ENCODE measurements at regions not wholly inside any gene's neighbourhood (a gene's known extent, or its start where the extent isn't known, plus 50 kb on each side); places are given as distances from the start of the nearest gene placed in this dataset.

GRCh38 chr1:17891205-17892110 lies 136.3 kb downstream of the ACTL8 start:
- no peak for TF ChIP-seq CTCF (conservative IDR thresholded peaks at IDR 0.05; ENCODE audit: low read length)
- H3K4me3 ChIP-seq (ENCODE audit: low read length): no peak overlapping the region
- DNase-seq (ENCODE audit: low read depth): no peak

- no peak overlapping the region for H3K4me3 ChIP-seq (ENCODE audit: low read length)
- TF ChIP-seq CTCF (conservative IDR thresholded peaks at IDR 0.05; ENCODE audit: low read length): no peak
- DNase-seq (ENCODE audit: low read depth): no peak
Observed at GRCh38 chr1:17892225-17892624, 137.1 kb downstream of the ACTL8 start.

- no peak overlapping the region for H3K4me3 ChIP-seq (ENCODE audit: low read length)
- no peak for TF ChIP-seq CTCF (conservative IDR thresholded peaks at IDR 0.05; ENCODE audit: low read length)
Observed at GRCh38 chr1:17892851-17893250, 137.7 kb downstream of the ACTL8 start.

GRCh38 chr1:17893891-17894631 lies 138.9 kb downstream of the ACTL8 start:
- no peak for TF ChIP-seq CTCF (conservative IDR thresholded peaks at IDR 0.05; ENCODE audit: low read length)
- DNase-seq (ENCODE audit: low read depth): no peak
- H3K4me3 ChIP-seq (ENCODE audit: low read length): no peak overlapping the region

More at GRCh38 chr1:17892851-17893250, 137.7 kb downstream of the ACTL8 start:
- no peak for DNase-seq (ENCODE audit: low read depth)

- TF ChIP-seq CTCF (conservative IDR thresholded peaks at IDR 0.05; ENCODE audit: low read length): no peak
- no peak for DNase-seq (ENCODE audit: low read depth)
- no peak overlapping the region for H3K4me3 ChIP-seq (ENCODE audit: low read length)
Observed at GRCh38 chr1:17895401-17895800, 140.3 kb downstream of the ACTL8 start.

- DNase-seq (ENCODE audit: low read depth): no peak
- TF ChIP-seq CTCF (conservative IDR thresholded peaks at IDR 0.05; ENCODE audit: low read length): no peak
- H3K4me3 ChIP-seq (ENCODE audit: low read length): no peak overlapping the region
Observed at GRCh38 chr1:17895986-17896385, 140.9 kb downstream of the ACTL8 start.
